ENCODE measurements at regions not wholly inside any gene's neighbourhood (a gene's known extent, or its start where the extent isn't known, plus 50 kb on each side); places are given as distances from the start of the nearest gene placed in this dataset.

GRCh38 chr3:18657858-18658820 lies 233.0 kb upstream of the SATB1 start:
- TF ChIP-seq CTCF (IDR thresholded peaks at IDR 0.05; ENCODE audit: low read depth, low read length) (no peak), POLR2A (IDR thresholded peaks at IDR 0.05; ENCODE audit: extremely low read depth, insufficient read length) (no peak), MAX (IDR thresholded peaks at IDR 0.05; ENCODE audit: low read depth, low read length) (no peak)

Measured in NB4 (cell line).